Right lobe of liver (tissue), 4 donors: ENCODE measurements at regions not wholly inside any gene's neighbourhood (a gene's known extent, or its start where the extent isn't known, plus 50 kb on each side); places are given as distances from the start of the nearest gene placed in this dataset.

Experiments used
- POLR2A ChIP-seq: fragments of 450-650 bp; IDR thresholded peaks from one replicate; pipeline ENCODE4 v1.6.1; 2017; ENCODE audit warnings: antibody characterized with exemption, mild to moderate bottlenecking
- TF ChIP-seq, protein P1 (sequence below), 4 donors: fragments of 200-600 bp in 3 of 4; fragments of 450-650 bp in 1 of 4; IDR thresholded peaks; one replicate each; pipeline versions ENCODE4 v1.5.1 to v1.8.0; 2016 to 2022; ENCODE audit warnings: antibody characterized with exemption in 4 of 4, mild to moderate bottlenecking in 2 of 4
- donor health status: DM: no; HTN: no; CAD: no.
- donor health status: DM: no; HTN: no; CAD: no.
- donor health status: DM: no; HTN: yes; CAD: no.

DNA sequence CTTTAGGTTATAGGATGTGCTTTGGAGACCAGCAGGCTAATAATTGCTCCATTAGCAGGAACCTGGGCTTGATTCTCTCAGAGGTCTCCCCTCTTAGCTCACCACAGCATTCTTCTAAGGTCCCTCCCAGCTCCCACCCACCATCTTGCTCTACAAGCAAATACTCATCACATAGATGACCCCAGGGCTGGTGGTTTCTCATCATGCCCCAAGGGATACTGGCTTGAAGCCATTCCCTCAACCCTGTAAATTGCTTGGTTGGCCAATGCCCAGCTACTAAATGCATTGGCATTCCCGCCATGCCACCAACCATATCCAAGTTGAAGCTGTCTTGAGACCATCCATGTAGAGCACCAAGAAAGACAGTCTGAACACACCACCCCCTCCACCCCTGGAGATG, 130.2 kb upstream of the NCAM1 start:
- TF ChIP-seq, protein P1, sequence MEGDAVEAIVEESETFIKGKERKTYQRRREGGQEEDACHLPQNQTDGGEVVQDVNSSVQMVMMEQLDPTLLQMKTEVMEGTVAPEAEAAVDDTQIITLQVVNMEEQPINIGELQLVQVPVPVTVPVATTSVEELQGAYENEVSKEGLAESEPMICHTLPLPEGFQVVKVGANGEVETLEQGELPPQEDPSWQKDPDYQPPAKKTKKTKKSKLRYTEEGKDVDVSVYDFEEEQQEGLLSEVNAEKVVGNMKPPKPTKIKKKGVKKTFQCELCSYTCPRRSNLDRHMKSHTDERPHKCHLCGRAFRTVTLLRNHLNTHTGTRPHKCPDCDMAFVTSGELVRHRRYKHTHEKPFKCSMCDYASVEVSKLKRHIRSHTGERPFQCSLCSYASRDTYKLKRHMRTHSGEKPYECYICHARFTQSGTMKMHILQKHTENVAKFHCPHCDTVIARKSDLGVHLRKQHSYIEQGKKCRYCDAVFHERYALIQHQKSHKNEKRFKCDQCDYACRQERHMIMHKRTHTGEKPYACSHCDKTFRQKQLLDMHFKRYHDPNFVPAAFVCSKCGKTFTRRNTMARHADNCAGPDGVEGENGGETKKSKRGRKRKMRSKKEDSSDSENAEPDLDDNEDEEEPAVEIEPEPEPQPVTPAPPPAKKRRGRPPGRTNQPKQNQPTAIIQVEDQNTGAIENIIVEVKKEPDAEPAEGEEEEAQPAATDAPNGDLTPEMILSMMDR (IDR thresholded peaks at IDR 0.05), result no peak
- TF ChIP-seq POLR2A, result no peak
